ENCODE measurements at regions not wholly inside any gene's neighbourhood (a gene's known extent, or its start where the extent isn't known, plus 50 kb on each side); places are given as distances from the start of the nearest gene placed in this dataset.

DNA sequence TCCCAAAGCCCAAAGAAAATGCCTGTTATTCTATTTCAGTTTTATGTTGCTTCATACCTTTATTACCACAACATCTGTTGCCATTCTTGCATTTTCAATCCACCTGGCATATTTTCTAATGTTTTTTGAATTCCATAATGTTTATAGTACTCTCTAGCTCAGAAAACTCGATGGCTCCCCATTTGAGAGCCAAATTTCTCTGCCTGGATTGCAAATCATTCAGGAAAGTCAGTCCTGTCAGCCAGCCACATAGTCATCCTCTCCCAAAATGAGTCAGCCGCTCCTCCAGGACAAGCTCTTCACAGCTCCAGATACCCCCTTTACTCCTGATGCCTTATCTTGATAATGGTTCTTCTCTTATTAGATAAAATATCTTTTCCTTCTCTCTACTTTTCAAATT is 78.2 kb upstream of the ADCY2 start:
- TF ChIP-seq, protein P1, sequence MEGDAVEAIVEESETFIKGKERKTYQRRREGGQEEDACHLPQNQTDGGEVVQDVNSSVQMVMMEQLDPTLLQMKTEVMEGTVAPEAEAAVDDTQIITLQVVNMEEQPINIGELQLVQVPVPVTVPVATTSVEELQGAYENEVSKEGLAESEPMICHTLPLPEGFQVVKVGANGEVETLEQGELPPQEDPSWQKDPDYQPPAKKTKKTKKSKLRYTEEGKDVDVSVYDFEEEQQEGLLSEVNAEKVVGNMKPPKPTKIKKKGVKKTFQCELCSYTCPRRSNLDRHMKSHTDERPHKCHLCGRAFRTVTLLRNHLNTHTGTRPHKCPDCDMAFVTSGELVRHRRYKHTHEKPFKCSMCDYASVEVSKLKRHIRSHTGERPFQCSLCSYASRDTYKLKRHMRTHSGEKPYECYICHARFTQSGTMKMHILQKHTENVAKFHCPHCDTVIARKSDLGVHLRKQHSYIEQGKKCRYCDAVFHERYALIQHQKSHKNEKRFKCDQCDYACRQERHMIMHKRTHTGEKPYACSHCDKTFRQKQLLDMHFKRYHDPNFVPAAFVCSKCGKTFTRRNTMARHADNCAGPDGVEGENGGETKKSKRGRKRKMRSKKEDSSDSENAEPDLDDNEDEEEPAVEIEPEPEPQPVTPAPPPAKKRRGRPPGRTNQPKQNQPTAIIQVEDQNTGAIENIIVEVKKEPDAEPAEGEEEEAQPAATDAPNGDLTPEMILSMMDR (IDR thresholded peaks at IDR 0.05; ENCODE audit: borderline replicate concordance, control extremely low read depth, extremely low read depth, insufficient read depth, missing control alignments): no peak
- DNase-seq (ENCODE audit: low spot score): no peak
- in situ Hi-C loops (cut with MboI; ENCODE audit: low sequenced_read_pairs, unreplicated experiment): no loop called here

DNA sequence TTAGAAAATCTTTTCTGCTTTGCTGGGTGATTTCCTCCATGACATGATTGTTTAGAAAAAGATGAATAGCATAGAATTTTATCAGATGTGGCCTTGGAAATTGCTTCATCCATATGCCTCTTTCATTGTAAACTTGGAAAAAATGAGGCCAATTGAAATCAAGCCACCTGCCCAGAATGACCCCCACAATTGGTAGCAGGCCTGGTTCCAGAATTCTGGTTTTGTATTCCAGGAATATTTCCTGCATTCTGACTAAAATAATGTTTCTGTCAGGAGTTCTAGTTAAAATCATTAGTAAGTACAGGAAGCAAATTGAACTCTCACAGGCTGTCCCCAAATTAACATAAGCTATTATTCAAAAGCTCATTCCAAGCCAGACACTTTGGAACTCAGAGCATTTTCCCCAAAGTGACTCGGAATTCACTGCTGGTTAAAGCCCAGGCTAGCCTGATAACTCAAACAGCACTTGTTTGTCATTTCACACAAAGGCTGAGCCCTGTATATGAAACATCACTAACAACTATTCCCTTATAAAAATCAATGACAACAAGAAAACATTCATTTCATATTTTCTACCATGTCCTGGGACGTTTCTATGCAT is 75.1 kb upstream of the ADCY2 start:
- in situ Hi-C loops (cut with MboI; ENCODE audit: low sequenced_read_pairs, unreplicated experiment): no loop called here
- no peak for DNase-seq (ENCODE audit: low spot score)
- TF ChIP-seq, protein P1 (IDR thresholded peaks at IDR 0.05; ENCODE audit: borderline replicate concordance, control extremely low read depth, extremely low read depth, insufficient read depth, missing control alignments): no peak

DNA sequence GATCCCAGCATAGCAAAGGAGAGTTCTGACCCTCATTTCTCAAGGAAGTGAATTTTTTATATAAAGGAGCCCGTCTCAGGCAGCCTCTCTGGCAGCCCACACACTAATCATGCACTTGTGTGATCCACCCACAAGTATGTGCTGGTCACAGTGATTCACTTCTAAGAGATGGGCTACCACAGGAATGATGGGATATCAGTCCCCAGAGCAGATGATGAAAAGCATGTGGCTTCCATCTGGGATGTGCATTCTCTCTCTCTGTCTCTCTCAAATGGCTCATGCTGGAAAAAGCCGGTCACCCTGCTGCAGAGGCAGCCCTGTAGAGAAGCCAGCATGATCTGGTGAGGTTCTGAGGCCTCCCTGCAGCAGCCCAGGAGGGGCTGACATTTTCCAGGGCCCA is 74.2 kb upstream of the ADCY2 start:
- DNase-seq (ENCODE audit: low spot score): no peak
- TF ChIP-seq, protein P1 (IDR thresholded peaks at IDR 0.05; ENCODE audit: borderline replicate concordance, control extremely low read depth, extremely low read depth, insufficient read depth, missing control alignments): no peak
- in situ Hi-C loops (cut with MboI; ENCODE audit: low sequenced_read_pairs, unreplicated experiment): no loop called here

DNA sequence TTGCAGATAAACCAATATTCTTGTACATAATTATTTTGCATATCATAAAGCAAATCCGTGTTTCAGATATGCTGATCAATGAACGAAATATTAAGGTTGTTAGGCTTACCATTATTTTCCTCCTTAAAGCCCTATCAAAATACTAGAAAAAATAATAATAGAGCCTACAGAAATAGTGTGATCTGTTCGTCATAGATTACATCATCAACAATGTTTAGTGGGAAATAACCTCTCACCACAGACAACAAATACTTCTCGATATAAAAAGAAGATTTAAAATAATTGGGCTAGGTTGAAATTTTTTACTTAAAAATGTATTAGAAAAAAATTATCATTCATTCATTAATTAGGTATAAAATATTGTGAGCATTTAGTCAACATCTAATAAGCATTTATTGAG is 71.0 kb upstream of the ADCY2 start:
- in situ Hi-C loops (cut with MboI; ENCODE audit: low sequenced_read_pairs, unreplicated experiment): no loop called here
- no peak for DNase-seq (ENCODE audit: low spot score)
- TF ChIP-seq, protein P1 (IDR thresholded peaks at IDR 0.05; ENCODE audit: borderline replicate concordance, control extremely low read depth, extremely low read depth, insufficient read depth, missing control alignments): no peak

DNA sequence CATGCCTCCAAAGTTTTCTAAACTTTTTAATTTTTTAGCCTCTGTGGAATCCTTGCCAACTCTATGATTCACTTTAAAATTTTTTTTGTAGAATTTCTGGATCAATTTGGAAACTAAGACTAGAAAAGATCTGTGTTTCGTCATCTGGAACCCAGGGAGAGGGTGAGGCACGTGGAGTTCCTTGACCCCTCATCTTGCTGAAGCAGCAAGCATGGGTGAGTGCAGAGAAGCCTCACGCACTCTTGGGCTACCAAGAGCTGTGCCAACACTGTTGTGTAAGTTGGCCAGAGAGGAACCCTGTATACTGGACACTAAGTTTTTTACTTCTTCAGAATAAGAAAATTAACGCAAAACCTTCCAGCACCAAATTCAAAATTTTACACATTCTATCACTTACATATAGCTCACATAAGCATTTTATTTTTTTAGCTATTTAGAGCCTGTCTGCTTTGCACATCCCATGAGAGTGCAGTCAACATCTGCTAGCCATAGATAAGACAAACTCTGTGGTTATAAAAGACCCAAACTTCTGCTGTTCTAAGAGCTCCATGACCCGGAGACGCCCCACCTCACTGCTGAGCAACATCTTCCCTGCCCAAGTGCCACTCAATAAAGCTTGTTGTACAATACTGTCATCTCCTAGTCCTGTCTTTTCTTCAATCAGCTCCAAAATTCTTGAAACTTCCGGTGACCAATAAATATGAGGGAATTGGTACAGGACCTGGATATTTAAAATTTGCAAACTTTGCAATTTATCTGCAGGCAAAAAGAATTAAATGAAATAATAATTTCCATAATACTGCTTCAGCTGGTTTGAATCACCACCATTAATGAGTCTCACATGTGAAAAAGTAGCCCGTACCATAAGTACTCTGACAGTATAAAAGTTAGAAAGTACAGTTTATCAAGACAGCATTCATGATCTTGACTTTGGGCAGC is 69.7 kb upstream of the ADCY2 start:
- TF ChIP-seq, protein P1 (IDR thresholded peaks at IDR 0.05; ENCODE audit: borderline replicate concordance, control extremely low read depth, extremely low read depth, insufficient read depth, missing control alignments): no peak
- in situ Hi-C loops (cut with MboI; ENCODE audit: low sequenced_read_pairs, unreplicated experiment): no loop called here
- DNase-seq (ENCODE audit: low spot score): no peak

DNA sequence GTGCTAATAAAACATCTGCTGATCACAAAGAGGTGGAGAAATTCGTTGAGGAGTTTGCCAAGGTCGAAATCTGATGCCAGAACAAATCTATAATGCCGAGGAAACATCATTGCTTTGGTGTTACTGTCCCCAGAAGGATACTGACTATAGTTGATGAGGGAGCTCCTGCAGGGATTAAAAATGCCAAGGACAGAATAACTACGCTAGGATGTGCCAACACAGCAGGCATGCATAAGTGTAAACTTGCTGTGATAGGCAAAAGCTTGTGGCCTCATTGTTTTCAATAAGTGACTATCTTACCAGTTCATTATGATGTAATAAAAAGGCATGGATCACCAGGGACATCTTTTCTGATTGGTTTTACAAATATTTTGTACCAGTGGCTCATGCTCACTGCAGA is 66.8 kb upstream of the ADCY2 start:
- no peak for DNase-seq (ENCODE audit: low spot score)
- TF ChIP-seq, protein P1 (IDR thresholded peaks at IDR 0.05; ENCODE audit: borderline replicate concordance, control extremely low read depth, extremely low read depth, insufficient read depth, missing control alignments): no peak
- in situ Hi-C loops (cut with MboI; ENCODE audit: low sequenced_read_pairs, unreplicated experiment): no loop called here

All from GM13976 (cell line).